ENCODE measurements at regions not wholly inside any gene's neighbourhood (a gene's known extent, or its start where the extent isn't known, plus 50 kb on each side); places are given as distances from the start of the nearest gene placed in this dataset.

DNA sequence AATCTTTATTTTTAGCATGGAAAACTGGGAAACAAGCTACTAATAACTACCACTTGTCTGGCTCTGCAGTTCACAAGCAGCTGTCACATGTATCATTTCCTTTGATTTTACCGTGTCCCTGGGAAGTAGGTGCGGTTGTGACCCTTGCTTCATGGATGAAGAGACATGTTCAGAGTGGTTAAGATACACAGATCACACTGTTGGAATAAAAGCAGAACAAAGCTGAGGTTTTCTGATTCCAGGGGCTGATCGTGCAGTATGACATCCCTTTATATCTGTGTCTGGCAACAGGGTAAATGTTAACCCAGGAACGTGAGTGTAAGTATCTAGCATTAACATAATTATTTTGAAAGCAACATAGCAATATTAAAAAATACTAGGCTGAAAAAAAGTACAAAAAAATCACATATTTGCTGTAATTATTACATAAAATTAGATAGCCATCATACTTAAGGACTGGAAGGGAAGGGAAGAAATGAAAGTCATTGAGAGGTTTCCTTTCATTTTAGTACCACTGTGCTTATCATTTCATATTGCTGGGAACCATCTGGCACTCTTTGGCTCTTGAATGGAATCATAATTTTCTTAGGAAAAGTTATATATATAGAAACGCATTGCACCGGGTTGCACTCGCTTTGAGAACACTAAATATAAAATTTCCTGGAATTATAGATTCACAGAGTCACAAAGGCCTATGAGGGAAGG, 62.8 kb upstream of the PAXBP1 start:
- TF ChIP-seq, protein P1, sequence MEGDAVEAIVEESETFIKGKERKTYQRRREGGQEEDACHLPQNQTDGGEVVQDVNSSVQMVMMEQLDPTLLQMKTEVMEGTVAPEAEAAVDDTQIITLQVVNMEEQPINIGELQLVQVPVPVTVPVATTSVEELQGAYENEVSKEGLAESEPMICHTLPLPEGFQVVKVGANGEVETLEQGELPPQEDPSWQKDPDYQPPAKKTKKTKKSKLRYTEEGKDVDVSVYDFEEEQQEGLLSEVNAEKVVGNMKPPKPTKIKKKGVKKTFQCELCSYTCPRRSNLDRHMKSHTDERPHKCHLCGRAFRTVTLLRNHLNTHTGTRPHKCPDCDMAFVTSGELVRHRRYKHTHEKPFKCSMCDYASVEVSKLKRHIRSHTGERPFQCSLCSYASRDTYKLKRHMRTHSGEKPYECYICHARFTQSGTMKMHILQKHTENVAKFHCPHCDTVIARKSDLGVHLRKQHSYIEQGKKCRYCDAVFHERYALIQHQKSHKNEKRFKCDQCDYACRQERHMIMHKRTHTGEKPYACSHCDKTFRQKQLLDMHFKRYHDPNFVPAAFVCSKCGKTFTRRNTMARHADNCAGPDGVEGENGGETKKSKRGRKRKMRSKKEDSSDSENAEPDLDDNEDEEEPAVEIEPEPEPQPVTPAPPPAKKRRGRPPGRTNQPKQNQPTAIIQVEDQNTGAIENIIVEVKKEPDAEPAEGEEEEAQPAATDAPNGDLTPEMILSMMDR (IDR thresholded peaks at IDR 0.05; ENCODE audit: control extremely low read depth in 1 of 3, insufficient read depth in 1 of 3, low read depth in 1 of 3, low read length in 3 of 3), result no peak
- no peak for TF ChIP-seq SUZ12 (IDR thresholded peaks at IDR 0.05; ENCODE audit: low read length)
- no peak for TF ChIP-seq TEAD4 (IDR thresholded peaks at IDR 0.05; ENCODE audit: low read depth, low read length)
- no peak for TF ChIP-seq CREB1 (IDR thresholded peaks at IDR 0.05)
- no peak for TF ChIP-seq TAF1 (IDR thresholded peaks at IDR 0.05; ENCODE audit: low read depth, low read length)
- TF ChIP-seq EZH2 (IDR thresholded peaks at IDR 0.05; ENCODE audit: low read depth, low read length, severe bottlenecking), result no peak
- no peak for TF ChIP-seq ASH2L (IDR thresholded peaks at IDR 0.05; ENCODE audit: low read length)
- TF ChIP-seq POLR2AphosphoS5 (IDR thresholded peaks at IDR 0.05; ENCODE audit: low read depth, low read length), result no peak
- no peak for TF ChIP-seq RAD21 (IDR thresholded peaks at IDR 0.05 in 1 of 2, conservative IDR thresholded peaks at IDR 0.05 in 1 of 2; ENCODE audit: low read depth in 2 of 2, low read length in 2 of 2)
